Esophagus muscularis mucosa (tissue), 4 donors: ENCODE measurements at regions not wholly inside any gene's neighbourhood (a gene's known extent, or its start where the extent isn't known, plus 50 kb on each side); places are given as distances from the start of the nearest gene placed in this dataset.

Experiments used
- DNase-seq: peaks from one replicate; pipeline ENCODE4 v3.0.0-alpha.2; 2017; ENCODE audit errors: extremely low spot score
- H3K27ac ChIP-seq, 4 donors: fragments of 200-600 bp; sonication (generic); replicated peaks in 1 of 4; 1 replicate in 3 of 4; 2 replicates in 1 of 4; pipeline ENCODE4 v1.5.1; 2016 to 2019; ENCODE audit warnings: mild to moderate bottlenecking in 1 of 4
- H3K27me3 ChIP-seq, 4 donors: fragments of 200-600 bp; sonication (generic); one replicate each; pipeline versions ENCODE4 v1.5.1 to v1.6.0; 2016 to 2019
- H3K36me3 ChIP-seq, 4 donors: fragments of 200-600 bp; sonication (generic); one replicate each; pipeline ENCODE4 v1.5.1; 2016 to 2019
- H3K4me1 ChIP-seq, 4 donors: fragments of 200-600 bp; sonication (generic); one replicate each; pipeline ENCODE4 v1.5.1; 2016 to 2019
- H3K4me3 ChIP-seq, 4 donors: fragments of 200-600 bp; sonication (generic); 1 replicate in 2 of 4; 2 replicates in 2 of 4; pipeline ENCODE4 v1.5.1; 2016 to 2019; ENCODE audit warnings: mild to moderate bottlenecking in 4 of 4, moderate library complexity in 1 of 4
- H3K9me3 ChIP-seq, 4 donors: fragments of 200-600 bp; sonication (generic); 1 replicate in 3 of 4; 2 replicates in 1 of 4; pipeline ENCODE4 v1.5.1; 2016 to 2019
- EP300 ChIP-seq: sonication (generic); formaldehyde crosslinking; IDR thresholded peaks from one replicate; pipeline ENCODE4 v1.6.1; 2017; ENCODE audit warnings: antibody characterized with exemption
- POLR2A ChIP-seq: fragments of 450-650 bp; IDR thresholded peaks from one replicate; pipeline ENCODE4 v1.6.1; 2017; ENCODE audit warnings: antibody characterized with exemption, moderate library complexity, mild to moderate bottlenecking, low read depth
- POLR2AphosphoS5 ChIP-seq, 2 donors: sonication (generic); formaldehyde crosslinking; IDR thresholded peaks; one replicate each; pipeline ENCODE4 v1.6.1; 2017; ENCODE audit warnings: antibody characterized with exemption in 2 of 2
- WGBS: methylation state at CpG from one replicate; pipeline ENCODE4 v1.1.5; 2018; 5-methylcytosine and 5-hydroxymethylcytosine counted together
- intact Hi-C: fragments of 100-400 bp; cut with DNase I; formaldehyde crosslinking; loops from one replicate; pipeline ENCODE4 v1.15.1; 2023
- TF ChIP-seq, protein P1 (sequence below), 3 experiments: fragments of 200-600 bp in 2 of 3; fragments of 450-650 bp in 1 of 3; sonication (generic) in 2 of 3; IDR thresholded peaks; one replicate each; pipeline ENCODE4 v1.5.1; 2017 to 2019; ENCODE audit warnings: antibody characterized with exemption in 3 of 3, mild to moderate bottlenecking in 2 of 3, moderate library complexity in 1 of 3

DNA sequence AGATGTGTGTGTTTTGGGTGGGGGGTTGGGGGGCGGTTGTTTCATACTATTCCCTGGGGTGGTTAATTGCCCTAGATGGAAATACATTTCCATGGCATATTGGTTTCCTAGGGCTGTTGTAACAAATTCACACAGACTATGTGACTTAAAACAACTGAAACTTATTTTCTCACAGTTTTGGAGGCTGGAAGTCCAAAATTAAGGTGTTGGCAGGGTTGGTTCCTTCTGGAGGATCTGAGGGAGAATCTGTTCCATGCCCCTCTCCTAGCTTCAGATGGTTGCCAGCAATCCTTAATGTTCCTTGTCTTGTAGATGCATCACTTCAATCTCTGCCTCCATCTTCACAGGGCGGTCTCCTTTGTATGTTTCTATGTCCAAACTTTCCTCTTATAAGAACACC, 353.7 kb upstream of the ACTBL2 start:
- TF ChIP-seq, protein P1, sequence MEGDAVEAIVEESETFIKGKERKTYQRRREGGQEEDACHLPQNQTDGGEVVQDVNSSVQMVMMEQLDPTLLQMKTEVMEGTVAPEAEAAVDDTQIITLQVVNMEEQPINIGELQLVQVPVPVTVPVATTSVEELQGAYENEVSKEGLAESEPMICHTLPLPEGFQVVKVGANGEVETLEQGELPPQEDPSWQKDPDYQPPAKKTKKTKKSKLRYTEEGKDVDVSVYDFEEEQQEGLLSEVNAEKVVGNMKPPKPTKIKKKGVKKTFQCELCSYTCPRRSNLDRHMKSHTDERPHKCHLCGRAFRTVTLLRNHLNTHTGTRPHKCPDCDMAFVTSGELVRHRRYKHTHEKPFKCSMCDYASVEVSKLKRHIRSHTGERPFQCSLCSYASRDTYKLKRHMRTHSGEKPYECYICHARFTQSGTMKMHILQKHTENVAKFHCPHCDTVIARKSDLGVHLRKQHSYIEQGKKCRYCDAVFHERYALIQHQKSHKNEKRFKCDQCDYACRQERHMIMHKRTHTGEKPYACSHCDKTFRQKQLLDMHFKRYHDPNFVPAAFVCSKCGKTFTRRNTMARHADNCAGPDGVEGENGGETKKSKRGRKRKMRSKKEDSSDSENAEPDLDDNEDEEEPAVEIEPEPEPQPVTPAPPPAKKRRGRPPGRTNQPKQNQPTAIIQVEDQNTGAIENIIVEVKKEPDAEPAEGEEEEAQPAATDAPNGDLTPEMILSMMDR (IDR thresholded peaks at IDR 0.05), result no peak
- no peak for TF ChIP-seq POLR2A
- intact Hi-C loops, result no loop called here

DNA sequence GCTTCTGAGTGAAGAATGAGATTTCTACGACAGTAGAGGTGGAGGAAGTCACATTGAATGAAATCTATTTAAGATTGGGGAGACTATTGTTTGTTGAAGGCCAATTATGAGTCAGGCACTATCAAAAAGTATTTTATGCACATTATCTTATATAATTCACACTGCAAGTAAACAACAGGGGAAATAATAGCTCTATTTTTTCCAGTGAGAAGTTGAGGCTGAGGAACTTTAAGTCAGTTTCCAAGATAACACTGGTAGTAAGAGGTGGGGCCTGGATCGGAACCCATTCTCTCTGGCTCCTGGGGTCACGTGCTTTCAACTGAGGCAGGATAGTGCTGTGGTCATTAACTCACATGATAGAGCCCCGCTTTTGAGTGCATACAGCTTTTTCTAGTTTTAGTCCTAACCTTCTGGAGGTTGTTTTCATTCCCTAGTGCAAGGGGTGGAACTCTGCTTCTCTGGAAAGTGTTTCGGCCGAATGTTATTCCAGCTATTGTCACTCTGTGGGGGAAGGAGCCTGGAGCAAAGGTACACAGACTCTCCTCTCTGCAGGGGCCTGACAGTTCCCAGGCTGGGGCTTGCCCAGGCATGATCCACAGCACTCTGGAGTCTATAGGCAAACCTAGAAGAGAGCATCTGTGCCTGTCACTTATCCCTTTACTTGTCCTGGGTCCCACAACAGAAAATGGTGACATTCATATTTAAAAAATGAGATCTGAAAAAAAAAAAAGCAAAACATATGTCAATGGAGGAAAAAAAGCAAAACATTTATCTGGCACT, 352.4 kb upstream of the ACTBL2 start:
- Histone ChIP-seq H3K9me3 (no peaks in the 10 kb centered on the region), H3K36me3 (no peaks in the 10 kb centered on the region), H3K27me3 (no peaks in the 10 kb centered on the region), H3K4me1 (no peaks in the 10 kb centered on the region), H3K27ac (no peak overlapping the region), H3K4me3 (no peak overlapping the region)
- intact Hi-C loops, result no loop called here
- no peak for DNase-seq
- 73% methylated on average over 6 of the region's 6 CpGs for WGBS
- TF ChIP-seq POLR2A, result no peak
- no peak for TF ChIP-seq POLR2AphosphoS5 (IDR thresholded peaks at IDR 0.05)
- no peak for TF ChIP-seq EP300
- TF ChIP-seq, protein P1 (IDR thresholded peaks at IDR 0.05), result no peak

More for the DNA sequence above, 353.7 kb upstream of the ACTBL2 start:
- DNase-seq, result no peak
- Histone ChIP-seq H3K4me1 (peaks cover 0 to 1% (median under 1%) of the 10 kb centered on the region in 4 donors), H3K27me3 (no peaks in the 10 kb centered on the region), H3K4me3 (no peak overlapping the region), H3K36me3 (no peaks in the 10 kb centered on the region), H3K9me3 (no peaks in the 10 kb centered on the region), H3K27ac (no peak overlapping the region)
- 95% methylated on average over 2 of the region's 2 CpGs for WGBS

DNA sequence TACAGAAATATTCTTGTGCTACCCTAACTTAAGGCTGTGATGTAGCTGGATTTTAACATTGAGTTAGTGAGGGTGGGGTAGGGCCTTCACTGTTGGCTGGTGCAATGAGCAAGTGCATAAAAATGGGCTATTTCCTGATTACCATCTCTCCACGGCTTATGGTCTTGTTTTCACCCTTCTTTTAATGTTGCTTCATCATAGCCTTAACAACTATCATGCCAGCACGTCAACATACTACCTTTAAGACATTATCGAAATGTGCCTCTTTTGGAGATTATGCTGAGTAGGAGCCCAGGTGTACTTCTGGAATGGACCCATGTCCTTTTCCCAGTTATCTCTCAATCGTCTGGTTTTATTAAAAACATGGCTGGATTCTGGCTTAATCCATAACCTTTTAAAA, 350.9 kb upstream of the ACTBL2 start:
- no peaks in the 10 kb centered on the region for H3K4me1 ChIP-seq
- 92% methylated on average over 4 of the region's 4 CpGs for WGBS
- H3K36me3 ChIP-seq, result no peaks in the 10 kb centered on the region
- no peak for DNase-seq
- intact Hi-C loops, result no loop called here
- H3K27ac ChIP-seq, result no peak overlapping the region
- TF ChIP-seq, protein P1 (IDR thresholded peaks at IDR 0.05), result no peak
- no peak for TF ChIP-seq POLR2AphosphoS5 (IDR thresholded peaks at IDR 0.05)
- TF ChIP-seq EP300, result no peak
- TF ChIP-seq POLR2A, result no peak
- H3K4me3 ChIP-seq, result no peak overlapping the region
- no peaks in the 10 kb centered on the region for H3K9me3 ChIP-seq
- H3K27me3 ChIP-seq, result no peaks in the 10 kb centered on the region

DNA sequence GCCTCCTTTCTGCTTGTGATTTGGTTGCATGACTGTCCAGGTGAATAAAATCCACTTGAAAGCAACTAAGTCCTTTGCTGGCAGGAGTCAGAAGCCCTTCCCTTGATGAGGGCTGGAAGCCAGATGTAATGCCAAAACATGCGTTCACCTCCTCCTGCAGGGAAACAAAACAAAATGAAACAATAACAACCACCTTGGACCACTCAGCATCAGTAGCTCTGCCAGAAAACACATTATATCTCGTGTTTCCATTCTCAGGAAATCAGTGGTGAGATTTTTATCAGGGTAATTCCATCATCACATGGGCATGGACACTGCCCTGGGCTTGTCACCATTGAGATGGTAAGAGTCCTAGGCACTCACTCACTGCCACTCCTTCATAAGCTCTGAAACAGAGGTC, 350.3 kb upstream of the ACTBL2 start:
- no peak for DNase-seq
- Histone ChIP-seq H3K9me3 (no peaks in the 10 kb centered on the region), H3K36me3 (no peaks in the 10 kb centered on the region), H3K27ac (no peak overlapping the region), H3K27me3 (no peaks in the 10 kb centered on the region), H3K4me3 (no peak overlapping the region), H3K4me1 (no peaks in the 10 kb centered on the region)
- intact Hi-C loops, result no loop called here
- TF ChIP-seq POLR2A, result no peak
- no peak for TF ChIP-seq EP300
- TF ChIP-seq POLR2AphosphoS5 (IDR thresholded peaks at IDR 0.05), result peak in 1 of 2 donors; percentile 11
- 78% methylated on average over 2 of the region's 2 CpGs for WGBS

DNA sequence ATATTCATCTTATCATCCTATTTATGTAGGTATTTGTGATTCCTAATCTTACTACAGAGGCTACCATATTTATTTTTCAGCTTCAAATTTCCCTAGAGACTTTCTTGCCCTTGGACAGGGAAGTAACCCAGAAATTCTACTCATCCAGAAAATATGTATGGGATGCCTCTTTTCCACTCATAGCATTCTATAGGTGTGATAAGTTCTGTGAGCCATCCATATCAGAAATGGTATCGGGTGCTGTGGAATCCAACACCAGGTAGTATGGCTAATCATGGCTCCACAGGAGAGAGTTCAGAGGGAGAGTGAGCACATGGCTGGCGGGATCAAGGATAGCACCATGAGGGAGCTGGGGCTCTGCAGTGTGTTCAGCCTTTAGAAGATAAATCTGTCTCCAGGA, 349.3 kb upstream of the ACTBL2 start:
- no peak for DNase-seq
- intact Hi-C loops, result no loop called here
- Histone ChIP-seq H3K36me3 (no peaks in the 10 kb centered on the region), H3K4me1 (no peaks in the 10 kb centered on the region), H3K4me3 (no peak overlapping the region), H3K9me3 (no peaks in the 10 kb centered on the region), H3K27me3 (no peaks in the 10 kb centered on the region), H3K27ac (no peak overlapping the region)
- TF ChIP-seq EP300 (no peak), POLR2A (no peak), POLR2AphosphoS5 (IDR thresholded peaks at IDR 0.05) (no peak)
- TF ChIP-seq, protein P1 (IDR thresholded peaks at IDR 0.05), result no peak
- WGBS, result 97% methylated on average over 2 of the region's 2 CpGs
